Endothelial cell of umbilical vein (primary cell): ENCODE measurements at regions not wholly inside any gene's neighbourhood (a gene's known extent, or its start where the extent isn't known, plus 50 kb on each side); places are given as distances from the start of the nearest gene placed in this dataset.

Experiments used
- CTCF ChIP-seq, 2 donors: IDR thresholded peaks; 1 replicate in 1 of 2; 2 replicates in 1 of 2; pipeline ENCODE4 v1.5.1; 2011; ENCODE audit warnings: low read length in 2 of 2, mild to moderate bottlenecking in 2 of 2, moderate library complexity in 2 of 2, control low read depth in 1 of 2, inconsistent platforms in 1 of 2, low read depth in 1 of 2; ENCODE audit not compliant: insufficient read depth in 1 of 2; ENCODE audit errors: extremely low read depth in 1 of 2
- EZH2 ChIP-seq: IDR thresholded peaks from 2 replicates; pipeline ENCODE4 v1.6.1; 2012; ENCODE audit warnings: borderline replicate concordance, low read depth, mild to moderate bottlenecking, moderate library complexity, low read length, inconsistent platforms; ENCODE audit not compliant: severe bottlenecking
- FOS ChIP-seq: IDR thresholded peaks from 2 replicates; pipeline ENCODE4 v1.6.1; 2011; ENCODE audit warnings: mild to moderate bottlenecking, low read length, moderate library complexity, borderline replicate concordance; ENCODE audit not compliant: insufficient read depth
- GATA2 ChIP-seq: IDR thresholded peaks from 2 replicates; pipeline ENCODE4 v1.7.0; 2011; ENCODE audit warnings: low read depth, mild to moderate bottlenecking, moderate library complexity, mixed read lengths, low read length; ENCODE audit not compliant: insufficient read length, insufficient read depth
- JUN ChIP-seq: IDR thresholded peaks from 2 replicates; pipeline ENCODE4 v1.6.1; 2011; ENCODE audit warnings: borderline replicate concordance, low read depth; ENCODE audit not compliant: insufficient read length, insufficient read depth
- MAX ChIP-seq: IDR thresholded peaks from 2 replicates; pipeline ENCODE4 v1.6.1; 2011; ENCODE audit not compliant: insufficient read depth, insufficient read length
- POLR2A ChIP-seq: IDR thresholded peaks from 2 replicates; pipeline ENCODE4 v1.6.1; 2012; ENCODE audit warnings: low read depth, mild to moderate bottlenecking, control low read depth, low read length
- POLR2AphosphoS5 ChIP-seq: IDR thresholded peaks from 2 replicates; pipeline ENCODE4 v1.6.1; 2012; ENCODE audit warnings: low read depth, mild to moderate bottlenecking, control low read depth, low read length, moderate library complexity; ENCODE audit not compliant: insufficient read depth

GRCh38 chr1:4946343-4946742 is 291.9 kb downstream of the AJAP1 start:
- TF ChIP-seq POLR2AphosphoS5 (no peak), CTCF (IDR thresholded peaks at IDR 0.05; ENCODE audit: extremely low read depth in 1 of 2, insufficient read depth in 1 of 2, low read depth in 1 of 2, low read length in 2 of 2) (no peak), POLR2A (no peak), EZH2 (no peak), MAX (no peak), JUN (no peak), GATA2 (no peak), FOS (no peak)
